PC-3 (cell line): ENCODE measurements at regions not wholly inside any gene's neighbourhood (a gene's known extent, or its start where the extent isn't known, plus 50 kb on each side); places are given as distances from the start of the nearest gene placed in this dataset.

Experiments
- ATAC-seq: fragments of 200-7000 bp; cut with Tn5 transposase; 2 replicates; pipeline ENCODE4 v1.9.1; 2020; ENCODE audit warnings: mild to moderate bottlenecking, moderate library complexity
- BruUV-seq: library from RNA; stranded (reverse); fragments of 400-500 nt; replicated peaks from 2 replicates; lab custom pipeline; 2021; lab: Mats Ljungman, UMichigan
- CTCF ChIA-PET: fragments of 300-600 bp; sonication (Branson Sonifier 250); formaldehyde crosslinking; loops from one replicate; lab custom pipeline; 2022; ENCODE audit warnings: antibody characterized with exemption; lab: Charles Lee
- POLR2A ChIA-PET: fragments of 300-600 bp; sonication (Branson Sonifier 250); formaldehyde crosslinking; loops from one replicate; lab custom pipeline; 2022; ENCODE audit warnings: antibody characterized with exemption; ENCODE audit not compliant: unreplicated experiment; lab: Charles Lee
- DNase-seq: peaks from one replicate; pipeline ENCODE4 v3.0.0-alpha.2; 2015
- H2AFZ ChIP-seq: fragments of 300-600 bp; sonication (generic); 2 replicates; pipeline ENCODE4 v1.6.0; 2016; ENCODE audit warnings: antibody characterized with exemption, low read length
- H3F3A ChIP-seq: fragments of 300-600 bp; sonication (generic); one replicate; pipeline ENCODE4 v1.6.0; 2017; ENCODE audit warnings: antibody characterized with exemption, low read length, control low read depth, mild to moderate bottlenecking; ENCODE audit not compliant: unreplicated experiment
- H3K27ac ChIP-seq: fragments of 300-600 bp; sonication (generic); 2 replicates; pipeline ENCODE4 v1.5.1; 2016; ENCODE audit warnings: mild to moderate bottlenecking, low read length
- H3K27me3 ChIP-seq: fragments of 300-600 bp; sonication (generic); 2 replicates; pipeline ENCODE4 v1.6.1; 2016; ENCODE audit warnings: low read length, mixed read lengths
- H3K36me3 ChIP-seq: fragments of 300-600 bp; sonication (generic); 2 replicates; pipeline ENCODE4 v1.6.1; 2016; ENCODE audit warnings: low read depth, mixed run types, low read length, mixed read lengths
- H3K4me1 ChIP-seq: fragments of 300-600 bp; sonication (generic); 2 replicates; pipeline ENCODE4 v1.5.1; 2016; ENCODE audit warnings: low read length; ENCODE audit not compliant: insufficient read depth
- H3K4me2 ChIP-seq: fragments of 300-600 bp; sonication (generic); 2 replicates; pipeline ENCODE4 v1.6.0; 2016; ENCODE audit warnings: low read length
- H3K4me3 ChIP-seq: fragments of 300-600 bp; sonication (generic); 2 replicates; pipeline ENCODE4 v1.5.1; 2016; ENCODE audit warnings: mild to moderate bottlenecking, low read length, mixed read lengths
- H3K79me2 ChIP-seq: fragments of 300-600 bp; sonication (generic); 2 replicates; pipeline ENCODE4 v1.6.1; 2017; ENCODE audit warnings: low read length, mixed read lengths
- H3K9ac ChIP-seq: fragments of 300-600 bp; sonication (generic); 2 replicates; pipeline ENCODE4 v1.6.0; 2016; ENCODE audit warnings: mild to moderate bottlenecking, low read length
- H3K9me2 ChIP-seq: fragments of 300-600 bp; sonication (generic); replicated peaks from 2 replicates; pipeline ENCODE4 v1.6.1; 2016; ENCODE audit warnings: mixed run types, low read length, mixed read lengths
- H3K9me3 ChIP-seq: fragments of 300-600 bp; sonication (generic); 2 replicates; pipeline ENCODE4 v1.6.1; 2016; ENCODE audit warnings: low read length, mixed read lengths
- H4K20me1 ChIP-seq: fragments of 300-600 bp; sonication (generic); 2 replicates; pipeline ENCODE4 v1.6.1; 2016; ENCODE audit warnings: low read length, mixed read lengths
- EZH2 ChIP-seq: fragments of 300-600 bp; sonication (generic); IDR thresholded peaks from one replicate; pipeline ENCODE4 v1.6.1; 2017; ENCODE audit warnings: antibody characterized with exemption, mild to moderate bottlenecking, low read length; ENCODE audit not compliant: unreplicated experiment
- EZH2phosphoT487 ChIP-seq: fragments of 300-600 bp; sonication (generic); IDR thresholded peaks from 2 replicates; pipeline ENCODE4 v1.6.1; 2018; ENCODE audit warnings: mild to moderate bottlenecking, antibody characterized with exemption, low read length, borderline replicate concordance
- intact Hi-C: fragments of 100-400 bp; cut with micrococcal nuclease; formaldehyde crosslinking; loops from 2 replicates; pipeline ENCODE4 v1.9.0; 2023
- TF ChIP-seq, protein P1 (sequence below): fragments of 300-600 bp; sonication (generic); conservative IDR thresholded peaks from 2 replicates; pipeline ENCODE4 v1.5.1; 2017; ENCODE audit warnings: antibody characterized with exemption, low read depth, mild to moderate bottlenecking, low read length

- Histone ChIP-seq H4K20me1 (no peaks in the 10 kb centered on the region), H3K4me3 (no peak overlapping the region), H2AFZ (no peak overlapping the region), H3K27me3 (no peaks in the 10 kb centered on the region), H3K9me3 (no peaks in the 10 kb centered on the region), H3K79me2 (no peaks in the 10 kb centered on the region), H3K9me2 (no peaks in the 10 kb centered on the region), H3K36me3 (no peaks in the 10 kb centered on the region), H3K9ac (no peak overlapping the region), H3K27ac (no peak overlapping the region), H3K4me1 (peaks cover 33% of the 10 kb centered on the region), H3F3A (no peaks in the 10 kb centered on the region), H3K4me2 (no peak overlapping the region)
- no peak for DNase-seq
- ChIA-PET CTCF (no interaction called here), POLR2A (no interaction called here)
- TF ChIP-seq, protein P1, sequence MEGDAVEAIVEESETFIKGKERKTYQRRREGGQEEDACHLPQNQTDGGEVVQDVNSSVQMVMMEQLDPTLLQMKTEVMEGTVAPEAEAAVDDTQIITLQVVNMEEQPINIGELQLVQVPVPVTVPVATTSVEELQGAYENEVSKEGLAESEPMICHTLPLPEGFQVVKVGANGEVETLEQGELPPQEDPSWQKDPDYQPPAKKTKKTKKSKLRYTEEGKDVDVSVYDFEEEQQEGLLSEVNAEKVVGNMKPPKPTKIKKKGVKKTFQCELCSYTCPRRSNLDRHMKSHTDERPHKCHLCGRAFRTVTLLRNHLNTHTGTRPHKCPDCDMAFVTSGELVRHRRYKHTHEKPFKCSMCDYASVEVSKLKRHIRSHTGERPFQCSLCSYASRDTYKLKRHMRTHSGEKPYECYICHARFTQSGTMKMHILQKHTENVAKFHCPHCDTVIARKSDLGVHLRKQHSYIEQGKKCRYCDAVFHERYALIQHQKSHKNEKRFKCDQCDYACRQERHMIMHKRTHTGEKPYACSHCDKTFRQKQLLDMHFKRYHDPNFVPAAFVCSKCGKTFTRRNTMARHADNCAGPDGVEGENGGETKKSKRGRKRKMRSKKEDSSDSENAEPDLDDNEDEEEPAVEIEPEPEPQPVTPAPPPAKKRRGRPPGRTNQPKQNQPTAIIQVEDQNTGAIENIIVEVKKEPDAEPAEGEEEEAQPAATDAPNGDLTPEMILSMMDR = no peak
- TF ChIP-seq EZH2phosphoT487 = no peak
- no peak for TF ChIP-seq EZH2
- no TSS peak for BruUV-seq
- no peak for ATAC-seq
- intact Hi-C loops = no loop called here
Observed at GRCh38 chr15:100707229-100707628, 104.8 kb downstream of the ASB7 start.

- H3K9ac ChIP-seq = no peak overlapping the region
- H3K4me1 ChIP-seq = peaks cover 33% of the 10 kb centered on the region
- H3K4me2 ChIP-seq = no peak overlapping the region
- intact Hi-C loops = no loop called here
- H3K36me3 ChIP-seq = no peaks in the 10 kb centered on the region
- CTCF ChIA-PET = no interaction called here
- H3K27ac ChIP-seq = 0 out of 2 replicates have a peak overlapping the region, but pooled peaks have one; percentile 16
- ATAC-seq (no peak), DNase-seq (no peak)
- no peaks in the 10 kb centered on the region for H3K9me3 ChIP-seq
- H3K79me2 ChIP-seq = 0 out of 2 replicates have a peak, but pooled peaks cover 2% of the 10 kb centered on the region
- no peak overlapping the region for H3K4me3 ChIP-seq
- H3F3A ChIP-seq = no peaks in the 10 kb centered on the region
- H4K20me1 ChIP-seq = no peaks in the 10 kb centered on the region
- no peaks in the 10 kb centered on the region for H3K27me3 ChIP-seq
- POLR2A ChIA-PET = no interaction called here
- TF ChIP-seq EZH2 = no peak
- TF ChIP-seq, protein P1 = no peak
- no peak for TF ChIP-seq EZH2phosphoT487
- no TSS peak for BruUV-seq
- no peaks in the 10 kb centered on the region for H3K9me2 ChIP-seq
- no peak overlapping the region for H2AFZ ChIP-seq
Observed at GRCh38 chr15:100708916-100709315, 106.5 kb downstream of the ASB7 start.

GRCh38 chr15:100710222-100710621 lies 107.8 kb downstream of the ASB7 start:
- CTCF ChIA-PET = no interaction called here
- Histone ChIP-seq H3K4me3 (no peak overlapping the region), H3K4me1 (peaks cover 35% of the 10 kb centered on the region), H3K27ac (peak overlapping the region; percentile 97; the same call in 1 of the 2 replicates), H3K79me2 (peaks cover 15% of the 10 kb centered on the region), H2AFZ (no peak overlapping the region), H3K36me3 (no peaks in the 10 kb centered on the region), H3K9me3 (no peaks in the 10 kb centered on the region), H3K9ac (no peak overlapping the region), H3K9me2 (no peaks in the 10 kb centered on the region), H3F3A (no peaks in the 10 kb centered on the region), H3K27me3 (no peaks in the 10 kb centered on the region), H4K20me1 (no peaks in the 10 kb centered on the region), H3K4me2 (no peak overlapping the region)
- intact Hi-C loops = no loop called here
- TF ChIP-seq EZH2 = no peak
- no peak for TF ChIP-seq EZH2phosphoT487
- TF ChIP-seq, protein P1 = no peak
- POLR2A ChIA-PET = no interaction called here
- no TSS peak for BruUV-seq
- ATAC-seq (no peak), DNase-seq (no peak)
